C4-2B (cell line): ENCODE measurements at regions not wholly inside any gene's neighbourhood (a gene's known extent, or its start where the extent isn't known, plus 50 kb on each side); places are given as distances from the start of the nearest gene placed in this dataset.

ENCODE experiments used
- ZFX ChIP-seq: fragments of 450-650 bp; IDR thresholded peaks from 2 replicates; pipeline ENCODE4 v1.6.1; 2017
- TF ChIP-seq, protein P1 (sequence below): fragments of 450-650 bp; conservative IDR thresholded peaks from 2 replicates; pipeline ENCODE4 v1.5.1; 2017; ENCODE audit warnings: mild to moderate bottlenecking

DNA sequence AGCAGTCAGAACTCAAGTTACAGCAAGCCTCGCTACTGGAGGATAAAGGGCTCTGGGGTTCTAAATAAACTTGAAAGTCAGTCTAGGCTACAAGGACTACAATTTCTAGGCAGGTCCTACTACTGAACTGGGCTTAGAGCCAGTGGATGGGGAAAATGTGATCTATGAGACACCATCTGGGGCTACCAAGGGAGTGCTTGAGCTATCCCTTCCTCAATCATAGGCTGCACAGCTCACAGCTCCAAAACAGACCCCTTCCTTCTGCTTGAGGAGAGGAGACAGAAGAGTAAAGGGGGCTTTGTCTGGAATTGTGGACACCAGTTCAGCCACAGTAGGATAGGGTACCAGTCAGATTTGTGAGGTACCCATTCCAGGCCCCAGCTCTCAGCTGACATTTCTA lies 145.8 kb upstream of the SNX7 start:
- TF ChIP-seq, protein P1, sequence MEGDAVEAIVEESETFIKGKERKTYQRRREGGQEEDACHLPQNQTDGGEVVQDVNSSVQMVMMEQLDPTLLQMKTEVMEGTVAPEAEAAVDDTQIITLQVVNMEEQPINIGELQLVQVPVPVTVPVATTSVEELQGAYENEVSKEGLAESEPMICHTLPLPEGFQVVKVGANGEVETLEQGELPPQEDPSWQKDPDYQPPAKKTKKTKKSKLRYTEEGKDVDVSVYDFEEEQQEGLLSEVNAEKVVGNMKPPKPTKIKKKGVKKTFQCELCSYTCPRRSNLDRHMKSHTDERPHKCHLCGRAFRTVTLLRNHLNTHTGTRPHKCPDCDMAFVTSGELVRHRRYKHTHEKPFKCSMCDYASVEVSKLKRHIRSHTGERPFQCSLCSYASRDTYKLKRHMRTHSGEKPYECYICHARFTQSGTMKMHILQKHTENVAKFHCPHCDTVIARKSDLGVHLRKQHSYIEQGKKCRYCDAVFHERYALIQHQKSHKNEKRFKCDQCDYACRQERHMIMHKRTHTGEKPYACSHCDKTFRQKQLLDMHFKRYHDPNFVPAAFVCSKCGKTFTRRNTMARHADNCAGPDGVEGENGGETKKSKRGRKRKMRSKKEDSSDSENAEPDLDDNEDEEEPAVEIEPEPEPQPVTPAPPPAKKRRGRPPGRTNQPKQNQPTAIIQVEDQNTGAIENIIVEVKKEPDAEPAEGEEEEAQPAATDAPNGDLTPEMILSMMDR: no peak
- no peak for TF ChIP-seq ZFX
